OCI-LY7 (cell line): ENCODE measurements at regions not wholly inside any gene's neighbourhood (a gene's known extent, or its start where the extent isn't known, plus 50 kb on each side); places are given as distances from the start of the nearest gene placed in this dataset.

Experiments used
- BruUV-seq: library from RNA; stranded (reverse); fragments of 400-500 nt; replicated peaks from 2 replicates; lab custom pipeline; 2021; lab: Mats Ljungman, UMichigan
- CTCF ChIA-PET: fragments of 300-600 bp; sonication (Branson Sonifier 250); formaldehyde crosslinking; loops from one replicate; lab custom pipeline; 2022; ENCODE audit warnings: antibody characterized with exemption; ENCODE audit not compliant: unreplicated experiment; lab: Charles Lee
- POLR2A ChIA-PET: fragments of 300-600 bp; sonication (Branson Sonifier 250); formaldehyde crosslinking; loops from one replicate; lab custom pipeline; 2022; ENCODE audit warnings: antibody characterized with exemption; lab: Charles Lee
- DNase-seq: peaks from one replicate; pipeline ENCODE4 v3.0.0-alpha.2; 2015; ENCODE audit warnings: low spot score
- H2AFZ ChIP-seq: fragments of 200-600 bp; sonication (generic), shearing (Covaris generic); 2 replicates; pipeline ENCODE4 v1.6.1; 2014; ENCODE audit warnings: mild to moderate bottlenecking, antibody characterized with exemption, low read length, moderate library complexity
- H3K27ac ChIP-seq: fragments of 200-600 bp; sonication (generic); 2 replicates; pipeline ENCODE4 v1.5.1; 2014; ENCODE audit warnings: mixed run types, low read depth, mild to moderate bottlenecking, moderate library complexity, low read length, inconsistent platforms; ENCODE audit not compliant: poor library complexity, severe bottlenecking
- H3K36me3 ChIP-seq: fragments of 200-600 bp; sonication (generic); 2 replicates; pipeline ENCODE4 v1.6.1; 2014; ENCODE audit warnings: mild to moderate bottlenecking, antibody characterized with exemption, low read length, moderate library complexity, mixed read lengths; ENCODE audit not compliant: insufficient read depth
- H3K4me1 ChIP-seq: fragments of 200-600 bp; sonication (generic); 2 replicates; pipeline ENCODE4 v1.5.1; 2014; ENCODE audit warnings: mild to moderate bottlenecking, low read length; ENCODE audit not compliant: insufficient read depth, poor library complexity, severe bottlenecking
- H3K4me2 ChIP-seq: fragments of 200-600 bp; sonication (generic); 2 replicates; pipeline ENCODE4 v1.6.1; 2014; ENCODE audit warnings: mild to moderate bottlenecking, low read length
- H3K4me3 ChIP-seq: fragments of 200-600 bp; sonication (generic); 2 replicates; pipeline ENCODE4 v1.5.1; 2014; ENCODE audit warnings: mild to moderate bottlenecking, low read depth, low read length; ENCODE audit not compliant: poor library complexity, severe bottlenecking
- H3K79me2 ChIP-seq: fragments of 200-600 bp; sonication (generic); 2 replicates; pipeline ENCODE4 v1.6.1; 2016; ENCODE audit warnings: low read depth, mild to moderate bottlenecking, low read length, moderate library complexity, mixed read lengths; ENCODE audit not compliant: insufficient read depth
- H3K9me2 ChIP-seq: fragments of 200-600 bp; sonication (generic); 2 replicates; pipeline ENCODE4 v1.6.1; 2016; ENCODE audit warnings: mild to moderate bottlenecking, low read length, mixed read lengths; ENCODE audit not compliant: insufficient read depth
- H3K9me3 ChIP-seq: fragments of 200-600 bp; sonication (generic); 2 replicates; pipeline ENCODE4 v1.6.1; 2014; ENCODE audit warnings: mild to moderate bottlenecking, mixed run types, low read length, mixed read lengths
- H4K20me1 ChIP-seq: fragments of 200-600 bp; sonication (generic); 2 replicates; pipeline ENCODE4 v1.6.1; 2014; ENCODE audit warnings: mild to moderate bottlenecking, antibody characterized with exemption, low read length, moderate library complexity, mixed read lengths; ENCODE audit not compliant: insufficient read depth
- EZH2phosphoT487 ChIP-seq: fragments of 200-600 bp; sonication (generic); IDR thresholded peaks from 2 replicates; pipeline ENCODE4 v1.6.1; 2018; ENCODE audit warnings: low read depth, borderline replicate concordance, mild to moderate bottlenecking, mixed run types, antibody characterized with exemption, low read length, moderate library complexity, mixed read lengths
- intact Hi-C: fragments of 100-400 bp; cut with micrococcal nuclease; formaldehyde crosslinking; loops from one replicate; pipeline ENCODE4 v1.10.0; 2022; ENCODE audit not compliant: unreplicated experiment
- TF ChIP-seq, protein P1 (sequence below): fragments of 200-600 bp; sonication (generic); conservative IDR thresholded peaks from 2 replicates; pipeline ENCODE4 v1.5.1; 2014; ENCODE audit warnings: mild to moderate bottlenecking, antibody characterized with exemption, low read length, moderate library complexity, mixed read lengths

DNA sequence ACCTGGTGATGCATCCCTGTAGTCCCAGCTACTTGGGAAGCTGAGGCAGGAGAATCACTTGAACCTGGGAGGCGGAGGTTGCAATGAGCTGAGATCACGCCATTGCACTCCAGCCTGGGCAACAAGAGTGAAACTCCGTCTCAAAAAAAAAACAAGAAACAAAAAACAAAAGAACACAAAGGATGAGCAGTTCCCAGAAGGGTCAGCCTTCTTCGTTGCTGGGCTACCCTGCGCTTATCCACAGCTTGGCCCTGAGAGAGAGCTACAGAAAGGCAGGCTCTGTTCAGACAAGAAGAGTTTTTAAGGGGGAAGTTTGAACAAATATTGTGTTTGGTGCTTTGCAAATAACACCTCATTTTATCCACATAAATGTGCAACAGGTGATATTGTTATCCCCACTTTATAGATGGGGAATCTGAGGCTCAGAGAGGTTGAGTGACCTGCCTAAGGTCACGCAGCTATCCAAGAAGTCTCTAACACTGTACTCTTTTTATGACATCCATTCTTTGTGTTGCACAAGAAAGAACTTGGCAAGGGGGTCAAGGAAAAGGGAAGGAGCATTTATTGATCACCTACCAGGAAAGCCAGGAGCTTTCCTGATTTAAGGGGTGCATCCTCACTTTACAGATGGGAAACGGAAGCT, 63.7 kb upstream of the NEURL1B start:
- no peaks in the 10 kb centered on the region for H3K36me3 ChIP-seq
- H3K27ac ChIP-seq, result no peak overlapping the region
- TF ChIP-seq, protein P1, sequence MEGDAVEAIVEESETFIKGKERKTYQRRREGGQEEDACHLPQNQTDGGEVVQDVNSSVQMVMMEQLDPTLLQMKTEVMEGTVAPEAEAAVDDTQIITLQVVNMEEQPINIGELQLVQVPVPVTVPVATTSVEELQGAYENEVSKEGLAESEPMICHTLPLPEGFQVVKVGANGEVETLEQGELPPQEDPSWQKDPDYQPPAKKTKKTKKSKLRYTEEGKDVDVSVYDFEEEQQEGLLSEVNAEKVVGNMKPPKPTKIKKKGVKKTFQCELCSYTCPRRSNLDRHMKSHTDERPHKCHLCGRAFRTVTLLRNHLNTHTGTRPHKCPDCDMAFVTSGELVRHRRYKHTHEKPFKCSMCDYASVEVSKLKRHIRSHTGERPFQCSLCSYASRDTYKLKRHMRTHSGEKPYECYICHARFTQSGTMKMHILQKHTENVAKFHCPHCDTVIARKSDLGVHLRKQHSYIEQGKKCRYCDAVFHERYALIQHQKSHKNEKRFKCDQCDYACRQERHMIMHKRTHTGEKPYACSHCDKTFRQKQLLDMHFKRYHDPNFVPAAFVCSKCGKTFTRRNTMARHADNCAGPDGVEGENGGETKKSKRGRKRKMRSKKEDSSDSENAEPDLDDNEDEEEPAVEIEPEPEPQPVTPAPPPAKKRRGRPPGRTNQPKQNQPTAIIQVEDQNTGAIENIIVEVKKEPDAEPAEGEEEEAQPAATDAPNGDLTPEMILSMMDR, result no peak
- no peak for TF ChIP-seq EZH2phosphoT487
- no peaks in the 10 kb centered on the region for H3K9me2 ChIP-seq
- DNase-seq, result no peak
- H3K4me2 ChIP-seq, result no peak overlapping the region
- BruUV-seq, result no TSS peak
- H3K4me1 ChIP-seq, result no peaks in the 10 kb centered on the region
- H3K9me3 ChIP-seq, result no peaks in the 10 kb centered on the region
- no peak overlapping the region for H2AFZ ChIP-seq
- CTCF ChIA-PET, result no interaction called here
- no peak overlapping the region for H3K4me3 ChIP-seq
- POLR2A ChIA-PET, result no interaction called here
- intact Hi-C loops, result no loop called here
- no peaks in the 10 kb centered on the region for H4K20me1 ChIP-seq
- no peaks in the 10 kb centered on the region for H3K79me2 ChIP-seq

DNA sequence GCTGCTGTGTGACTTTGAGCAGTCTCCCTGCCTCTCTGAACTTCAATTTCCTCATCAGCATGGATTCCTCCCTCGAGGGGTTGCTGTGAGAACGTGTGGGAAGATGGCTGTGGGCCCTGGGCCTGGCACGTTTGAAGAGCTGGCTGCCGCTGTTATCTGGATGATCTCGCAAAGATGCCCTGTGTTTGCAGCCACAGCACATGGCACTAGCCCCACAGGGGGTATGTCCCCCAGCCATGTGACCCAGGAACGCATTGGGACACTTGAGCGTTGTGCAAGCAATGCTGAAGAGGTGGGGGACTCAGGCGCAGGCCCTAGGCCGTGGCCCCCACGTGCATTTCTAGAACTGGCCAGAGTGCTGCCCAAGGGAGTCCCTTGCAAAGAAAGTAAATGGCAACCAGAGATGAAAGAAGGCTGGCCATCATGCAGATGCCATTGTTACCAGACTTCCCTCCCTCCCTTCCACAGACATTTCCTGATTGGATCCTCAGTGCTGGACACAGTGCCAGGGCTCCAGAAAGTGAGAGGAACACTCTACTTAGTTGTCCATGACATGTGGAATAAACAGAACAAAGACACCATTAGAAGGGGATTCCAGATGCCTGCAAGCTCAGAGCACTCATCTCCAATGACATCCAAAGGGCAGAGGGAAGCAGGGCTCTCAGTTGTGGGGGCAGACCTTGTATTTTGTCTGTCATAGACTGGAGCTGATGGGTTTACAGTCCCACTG, 65.1 kb upstream of the NEURL1B start:
- POLR2A ChIA-PET, result no interaction called here
- intact Hi-C loops, result no loop called here

More for the DNA sequence above, 65.1 kb upstream of the NEURL1B start:
- Histone ChIP-seq H3K4me3 (no peak overlapping the region), H3K4me1 (no peaks in the 10 kb centered on the region), H3K36me3 (no peaks in the 10 kb centered on the region), H3K4me2 (no peak overlapping the region), H3K9me3 (no peaks in the 10 kb centered on the region), H4K20me1 (no peaks in the 10 kb centered on the region), H3K79me2 (no peaks in the 10 kb centered on the region), H2AFZ (no peak overlapping the region), H3K9me2 (no peaks in the 10 kb centered on the region), H3K27ac (no peak overlapping the region)
- CTCF ChIA-PET, result no interaction called here
- no peak for DNase-seq
- BruUV-seq, result no TSS peak
- TF ChIP-seq EZH2phosphoT487, result no peak
- TF ChIP-seq, protein P1, result no peak
